HG02798 (cell line): ENCODE measurements at regions not wholly inside any gene's neighbourhood (a gene's known extent, or its start where the extent isn't known, plus 50 kb on each side); places are given as distances from the start of the nearest gene placed in this dataset.

Source experiments
- ATAC-seq: cut with Tn5 transposase; IDR thresholded peaks from one replicate; pipeline ENCODE4 v1.9.1; 2021; ENCODE audit warnings: mild to moderate bottlenecking; ENCODE audit not compliant: unreplicated experiment, poor library complexity

DNA sequence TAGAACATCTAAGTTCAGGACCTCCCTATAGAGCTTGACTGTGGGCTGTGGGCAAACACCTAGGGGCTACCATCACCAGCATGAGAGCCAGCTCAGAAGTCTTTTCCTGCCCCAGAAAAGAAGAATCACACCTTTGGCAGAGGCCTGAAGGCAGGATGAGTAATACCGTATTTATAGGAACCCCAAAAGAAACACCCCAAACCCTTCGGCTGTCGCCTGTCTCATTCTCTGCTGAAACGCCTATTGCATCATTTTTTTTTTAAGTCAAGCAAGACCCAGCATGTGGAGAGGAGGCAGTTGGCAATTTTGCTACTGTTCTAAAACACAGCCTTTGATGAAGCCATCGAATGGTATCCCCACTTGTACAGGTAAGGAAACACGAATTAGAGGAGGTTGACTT is 436.4 kb downstream of the TFAP2A start:
- ATAC-seq = no peak

DNA sequence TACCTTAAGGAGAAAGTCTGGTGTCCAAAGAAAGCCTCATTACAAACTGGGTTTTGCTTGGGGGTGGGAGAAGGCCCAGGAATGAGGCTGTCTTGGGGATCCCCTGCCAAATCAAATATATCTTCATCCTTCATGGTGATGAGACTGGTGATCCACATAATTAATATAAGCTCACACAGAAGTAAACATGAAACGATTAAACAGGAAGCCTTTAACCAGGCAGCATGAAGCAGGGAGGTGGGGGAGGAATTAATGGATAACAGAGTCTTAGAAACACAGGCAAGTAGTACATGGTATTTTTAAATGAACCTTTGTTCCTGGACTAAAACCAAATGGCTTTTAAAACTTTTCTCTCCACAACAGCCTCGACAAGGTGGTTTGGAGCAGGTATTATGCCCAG is 437.5 kb downstream of the TFAP2A start:
- ATAC-seq = no peak

DNA sequence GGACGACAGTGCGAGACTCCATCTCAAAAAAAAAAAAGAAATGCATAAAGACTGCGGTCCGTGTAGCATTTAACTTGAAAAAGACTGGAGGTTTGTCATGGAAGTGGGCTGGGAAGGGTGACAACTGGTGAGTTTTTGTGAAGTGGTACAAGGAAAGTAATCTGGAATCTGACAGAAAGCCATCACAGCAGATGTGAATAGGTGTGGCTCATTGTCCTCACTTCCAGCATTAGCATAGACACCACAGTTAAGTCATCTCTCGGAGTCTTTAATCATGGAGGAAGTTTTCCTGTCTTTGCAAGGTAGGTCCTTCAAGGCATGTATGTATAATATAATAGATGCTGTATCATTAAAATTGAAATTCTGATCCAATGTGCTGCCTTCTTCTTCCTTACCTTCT is 453.2 kb downstream of the TFAP2A start:
- ATAC-seq = no peak

DNA sequence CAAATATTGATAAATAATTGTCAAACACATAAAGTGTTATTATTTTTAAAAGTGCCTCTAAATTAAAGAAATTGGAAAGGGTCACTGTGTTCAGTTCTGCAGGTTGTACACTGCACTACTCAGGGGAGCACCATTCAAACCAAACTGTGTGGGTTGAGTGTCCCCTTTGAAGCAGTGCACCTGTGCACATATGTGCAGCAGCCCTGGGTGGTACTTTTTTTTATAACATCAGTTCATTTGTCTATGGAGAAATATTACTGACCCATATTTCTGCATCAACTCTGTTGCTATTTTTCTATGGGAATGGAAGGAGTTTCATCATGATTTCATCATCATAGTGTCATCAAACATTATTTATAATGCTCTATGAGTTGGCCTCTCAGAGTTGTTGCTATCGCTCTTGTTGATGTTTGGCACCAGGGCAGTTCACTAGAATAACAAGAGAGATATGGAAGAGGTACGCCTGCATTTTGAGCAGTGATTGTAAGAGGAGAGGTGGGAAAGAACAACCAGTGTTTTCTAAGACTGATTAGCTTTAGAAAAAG is 457.6 kb downstream of the TFAP2A start:
- ATAC-seq = no peak

DNA sequence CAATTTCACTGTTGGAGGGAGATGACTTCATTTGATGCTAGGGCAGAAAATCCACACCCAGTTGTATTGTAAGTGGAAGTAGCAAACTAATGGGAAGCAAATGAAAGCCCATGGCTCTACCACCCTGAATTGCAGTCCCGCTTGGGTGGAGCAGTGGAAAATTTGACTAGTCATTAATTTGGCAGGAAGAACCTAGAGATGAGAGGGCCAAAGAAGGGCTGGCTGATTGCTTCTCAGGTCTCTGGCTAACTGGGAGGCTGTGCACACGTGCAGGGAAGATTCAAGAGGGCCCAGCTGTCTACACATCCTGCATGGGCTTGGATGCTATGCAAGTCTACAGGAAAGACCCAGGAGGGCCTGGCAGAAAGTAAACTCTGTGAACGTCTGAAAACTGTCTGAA is 466.2 kb downstream of the TFAP2A start:
- ATAC-seq = no peak

DNA sequence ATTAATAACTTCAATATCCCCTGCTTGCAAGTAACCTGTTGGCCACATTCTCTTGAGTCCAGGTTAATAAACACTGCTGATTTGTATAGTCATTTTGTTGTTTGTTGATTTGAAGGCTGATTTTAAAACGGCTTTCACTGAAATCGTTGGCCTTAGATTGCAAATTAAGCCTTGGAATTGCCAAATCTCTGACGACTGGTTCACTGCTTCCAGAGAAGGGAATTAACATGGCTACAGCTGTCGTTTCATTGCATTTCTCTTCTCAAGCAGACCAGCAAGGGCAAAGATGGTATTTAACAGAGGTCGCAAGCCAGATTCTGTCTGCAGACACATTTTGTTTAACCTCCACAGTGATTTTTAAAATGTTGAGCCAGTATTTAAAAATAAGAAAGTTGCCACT is 470.9 kb downstream of the TFAP2A start:
- ATAC-seq = no peak

DNA sequence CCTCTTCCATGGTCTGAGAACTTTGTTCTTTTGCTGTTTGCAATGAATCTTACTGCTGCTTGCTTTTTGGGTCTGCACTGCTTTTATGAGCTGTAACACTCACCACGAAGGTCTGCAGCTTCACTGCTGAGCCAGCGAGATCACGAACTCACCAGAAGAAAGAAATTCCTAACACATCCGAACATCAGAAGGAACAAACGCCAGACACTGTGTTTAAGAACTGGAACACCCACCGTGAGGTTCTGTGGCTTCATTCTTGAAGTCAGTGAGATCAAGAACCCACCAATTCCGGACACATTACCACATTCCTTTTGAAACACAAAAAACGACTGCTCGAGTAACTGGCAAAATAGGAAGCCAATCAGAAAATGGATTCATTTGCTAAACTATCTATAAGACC is 471.8 kb downstream of the TFAP2A start:
- ATAC-seq = no peak

DNA sequence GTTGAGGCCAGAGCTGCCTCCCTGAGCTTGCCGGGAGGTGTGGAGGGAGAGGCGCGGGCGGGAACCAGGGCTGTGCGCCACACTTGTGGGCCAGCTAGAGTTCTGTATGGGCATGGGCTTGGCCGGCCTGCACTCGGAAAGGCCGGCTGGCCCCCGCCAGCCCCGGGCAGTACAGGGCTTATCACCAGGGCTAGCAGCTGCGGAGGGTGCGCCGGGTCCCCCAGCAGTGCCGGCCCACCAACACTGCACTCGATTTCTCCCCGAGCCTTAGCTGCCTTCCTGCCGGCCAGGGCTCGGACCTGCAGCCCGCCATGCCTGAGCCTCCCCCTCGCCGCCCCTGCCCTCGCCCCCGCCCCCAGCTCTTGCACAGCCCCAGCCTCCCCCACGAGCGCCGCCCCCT is 472.7 kb downstream of the TFAP2A start:
- ATAC-seq = no peak

DNA sequence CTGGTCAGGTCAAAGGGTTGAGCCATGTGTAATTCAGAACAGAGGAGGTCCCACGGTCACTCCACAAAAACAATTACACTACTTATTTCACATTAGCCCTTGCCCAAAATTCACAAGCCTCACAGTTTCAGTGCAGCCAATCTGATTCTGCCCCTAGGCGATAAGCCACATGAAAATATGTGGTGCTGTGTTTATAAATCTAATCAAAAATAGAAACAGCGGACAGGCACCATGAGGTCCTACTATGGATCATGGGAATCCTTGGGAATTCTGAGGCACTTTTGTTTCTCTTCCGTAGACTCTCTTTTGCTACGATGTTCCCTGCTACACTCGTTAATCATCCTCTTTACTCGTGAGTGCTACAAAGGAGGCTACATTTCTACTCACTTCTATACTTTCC is 476.1 kb downstream of the TFAP2A start:
- no peak for ATAC-seq

DNA sequence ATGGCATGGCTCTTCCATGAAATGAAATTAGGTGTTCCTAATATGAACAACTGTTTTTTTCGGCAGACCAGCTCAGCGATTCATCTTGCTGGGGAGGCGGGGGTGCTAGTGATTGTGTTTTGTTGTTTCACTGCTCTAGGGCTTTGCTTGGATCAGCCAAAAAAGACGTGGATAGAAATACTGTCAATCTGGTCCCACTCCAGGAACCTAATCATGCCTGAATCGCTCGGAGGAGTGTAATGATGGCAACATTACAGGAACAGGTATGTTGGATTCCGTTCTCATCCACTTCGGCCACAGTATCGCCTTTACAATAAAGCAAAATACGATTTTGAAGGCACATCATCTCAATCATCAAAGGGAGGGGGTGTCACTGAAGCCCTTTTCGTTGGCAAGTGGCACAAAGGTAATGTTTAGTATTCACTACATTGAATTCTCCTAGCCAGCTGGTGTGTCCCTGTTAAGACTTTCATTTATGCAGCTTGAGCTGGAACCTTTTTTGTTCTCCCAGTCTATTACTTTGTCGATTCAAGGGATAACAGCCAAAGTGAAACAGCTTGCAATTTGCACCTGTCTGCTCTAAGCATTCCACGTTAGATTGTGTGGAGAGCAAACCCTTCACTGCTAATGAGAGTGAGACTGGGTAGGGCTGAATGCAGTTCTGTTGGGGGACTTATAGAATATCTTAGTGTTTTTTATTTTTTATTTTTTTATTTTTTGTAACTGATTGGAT is 477.7 kb downstream of the TFAP2A start:
- no peak for ATAC-seq

DNA sequence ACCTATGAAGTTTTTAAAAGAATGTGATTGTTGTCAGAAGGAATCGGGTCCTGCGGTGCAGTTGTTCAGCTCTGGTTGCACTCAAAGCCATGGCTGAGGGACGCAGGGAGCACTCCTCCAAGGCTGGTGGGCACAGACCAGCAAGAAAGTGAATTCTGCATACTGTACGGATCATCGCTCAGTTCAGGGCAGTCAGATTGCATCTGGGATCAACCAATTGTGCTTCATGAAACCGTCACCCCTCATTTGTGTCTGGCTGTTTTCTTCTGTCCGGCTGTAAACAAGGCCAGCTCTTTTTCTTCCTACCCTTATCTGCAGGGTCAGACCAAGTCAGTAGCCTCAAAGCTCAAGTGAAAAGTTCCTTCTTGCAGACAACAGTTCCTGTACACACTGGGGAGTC is 478.3 kb downstream of the TFAP2A start:
- no peak for ATAC-seq

DNA sequence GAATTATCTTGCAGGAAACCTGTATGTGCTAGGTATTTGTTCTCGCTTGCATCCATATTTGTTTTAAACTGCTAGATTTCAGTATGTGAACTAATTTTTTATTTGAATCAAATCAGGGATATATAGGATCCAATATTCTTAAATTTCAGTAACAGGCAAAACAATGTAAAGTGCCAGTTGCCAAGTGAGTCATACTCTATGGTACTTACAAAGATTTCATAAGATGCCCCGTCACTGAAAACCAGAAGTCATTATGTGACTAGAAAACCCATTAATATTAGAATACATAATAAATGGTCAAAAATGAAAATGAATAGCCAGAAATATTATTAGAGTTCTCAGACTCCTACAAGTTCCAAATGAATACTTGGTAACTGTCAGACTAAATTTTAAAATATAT is 481.2 kb downstream of the TFAP2A start:
- ATAC-seq = no peak

DNA sequence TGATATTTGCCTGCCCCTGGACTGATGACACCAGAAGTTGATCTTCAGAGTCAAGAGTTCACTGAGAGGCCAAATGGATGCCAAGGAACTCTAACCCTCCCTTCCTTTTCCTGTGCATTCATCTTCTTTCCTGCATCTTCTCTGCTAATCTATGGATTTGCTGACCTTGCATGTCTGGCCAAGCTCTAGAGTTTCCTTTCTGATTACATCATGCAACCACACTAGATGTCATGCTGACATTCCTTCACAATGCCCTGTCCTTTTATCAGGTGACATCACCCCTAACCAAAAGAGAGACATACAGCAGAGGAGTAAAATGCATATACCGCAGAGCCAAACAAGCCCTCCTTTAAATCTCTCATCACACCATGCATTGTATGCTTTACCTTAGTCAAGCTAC is 487.6 kb downstream of the TFAP2A start:
- no peak for ATAC-seq

DNA sequence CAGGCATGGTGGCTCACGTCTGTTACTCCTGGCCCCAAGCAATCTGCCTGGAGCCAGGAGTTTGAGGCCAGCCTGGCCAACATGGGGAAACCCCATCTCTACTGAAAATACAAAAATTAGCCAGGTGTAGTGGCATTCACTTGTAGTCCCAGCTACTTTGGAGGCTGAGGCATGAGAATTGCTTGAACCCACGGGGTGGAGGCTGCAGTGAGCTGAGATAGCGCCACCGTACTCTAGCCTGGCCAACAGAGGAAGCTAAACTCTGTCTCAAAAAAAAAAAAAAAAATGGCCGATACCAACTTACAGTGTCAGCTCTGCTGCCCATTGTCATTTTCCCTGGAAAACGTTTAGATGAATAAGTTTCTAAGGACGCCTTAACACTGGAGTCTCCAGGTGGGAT is 489.9 kb downstream of the TFAP2A start:
- ATAC-seq = no peak

DNA sequence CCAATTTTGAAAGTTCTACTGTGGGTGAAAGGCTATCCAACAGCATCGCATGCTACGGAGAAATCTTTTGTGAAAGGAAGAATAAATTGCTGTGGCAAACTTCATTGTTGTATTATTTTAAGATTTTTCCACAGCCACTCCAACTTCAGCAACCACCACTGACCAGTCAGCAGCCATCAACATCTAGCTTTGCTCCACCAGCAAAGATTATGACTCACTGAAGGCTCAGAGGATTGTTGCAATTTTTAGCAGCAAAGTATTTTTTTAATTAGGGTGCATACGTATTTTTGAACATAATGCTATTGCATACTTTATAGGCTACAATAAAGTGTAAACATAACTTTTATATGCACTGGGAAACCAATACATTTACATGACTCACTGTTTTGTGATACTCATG is 493.5 kb downstream of the TFAP2A start:
- no peak for ATAC-seq

DNA sequence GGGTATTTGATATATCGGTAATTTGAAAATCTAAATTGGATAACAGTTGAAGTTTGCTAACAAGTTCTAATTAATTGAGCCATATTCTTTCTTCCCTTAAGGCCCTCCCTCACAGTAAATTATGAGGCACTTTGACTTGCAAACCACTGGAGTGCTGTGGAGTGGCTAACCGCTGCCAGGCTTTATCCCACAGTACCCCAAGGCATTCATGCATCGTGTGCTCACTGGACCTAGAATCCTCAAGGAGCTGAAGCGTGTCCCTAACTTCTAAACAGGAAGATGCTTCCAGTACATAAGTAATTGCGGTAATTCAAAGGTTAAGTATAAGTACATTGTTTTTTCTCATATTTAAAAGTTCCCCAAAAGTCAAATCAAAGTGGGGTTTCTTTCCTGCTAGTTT is 499.9 kb downstream of the TFAP2A start:
- ATAC-seq = no peak

DNA sequence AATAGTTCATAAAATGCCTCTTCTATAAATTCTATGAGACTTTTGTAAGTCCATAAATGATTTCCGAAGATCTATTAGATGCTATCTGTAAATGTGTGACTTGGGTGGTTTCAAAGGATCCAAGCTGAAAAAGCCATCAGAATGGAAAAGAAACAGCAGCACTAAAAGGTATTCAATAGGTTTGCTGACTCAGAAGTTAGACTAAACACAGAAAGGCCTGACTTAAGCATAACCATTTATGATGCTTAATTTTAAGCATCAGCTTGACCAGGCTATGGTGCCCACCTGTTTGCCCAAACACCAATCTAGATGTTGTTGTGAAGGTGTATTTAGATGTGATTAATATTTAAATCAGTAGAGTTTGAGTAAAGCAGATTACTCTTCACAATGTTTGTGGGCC is 513.5 kb downstream of the TFAP2A start:
- ATAC-seq = no peak

DNA sequence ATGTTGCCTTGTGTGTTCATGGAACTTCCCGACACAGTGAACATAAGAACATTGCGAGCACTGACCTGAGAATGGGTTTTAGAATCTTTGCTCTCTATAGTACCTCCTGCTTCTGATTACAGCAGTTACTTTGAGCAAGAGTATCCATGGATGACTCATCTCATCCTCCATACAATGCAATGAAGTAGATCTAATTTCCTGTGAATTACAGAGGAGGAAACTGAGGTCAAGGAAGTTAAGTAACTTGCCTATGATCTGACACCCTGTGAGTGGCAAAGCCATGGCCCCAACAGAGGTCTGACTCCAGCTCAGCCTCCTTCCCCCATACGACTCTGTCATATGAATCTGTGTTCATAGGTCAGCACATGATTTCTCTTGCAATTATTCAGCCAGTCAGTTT is 518.1 kb downstream of the TFAP2A start:
- no peak for ATAC-seq

DNA sequence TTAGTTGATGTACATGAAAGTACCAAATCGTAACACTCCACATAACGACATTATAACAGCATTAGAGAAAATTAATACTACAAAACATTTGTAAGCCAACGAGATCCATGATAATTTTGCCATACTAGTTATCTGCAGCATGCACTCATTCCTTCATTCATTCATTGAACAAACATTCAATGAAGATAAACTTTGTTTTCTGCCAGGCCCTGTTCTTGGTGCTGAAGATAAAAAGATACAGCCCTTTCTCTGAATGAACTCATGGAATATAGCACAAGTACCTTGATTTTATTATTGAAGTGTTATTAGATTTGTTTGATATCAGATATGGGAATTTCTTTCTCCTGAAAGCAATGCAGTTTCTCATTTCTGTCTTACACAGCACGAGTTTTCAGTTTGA is 524.0 kb downstream of the TFAP2A start:
- no peak for ATAC-seq

DNA sequence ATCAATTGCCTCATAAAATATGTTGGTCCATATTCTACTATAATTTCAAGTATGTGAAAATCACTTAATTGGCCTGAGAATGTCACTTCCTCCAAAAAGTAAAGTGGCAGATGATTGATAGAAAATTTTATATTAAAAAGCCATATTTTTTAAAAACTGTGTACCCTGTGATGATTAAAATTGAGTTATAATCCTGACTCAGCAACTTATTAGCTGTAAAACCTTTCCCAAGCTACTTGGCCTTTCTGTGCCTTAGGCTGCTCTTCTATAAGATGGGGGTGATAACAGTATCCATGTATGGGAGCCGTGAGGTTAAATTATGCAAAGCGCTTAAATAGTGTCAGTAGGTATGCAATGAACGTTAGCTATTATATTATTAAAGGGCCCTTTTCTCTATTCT is 524.4 kb downstream of the TFAP2A start:
- ATAC-seq = no peak

DNA sequence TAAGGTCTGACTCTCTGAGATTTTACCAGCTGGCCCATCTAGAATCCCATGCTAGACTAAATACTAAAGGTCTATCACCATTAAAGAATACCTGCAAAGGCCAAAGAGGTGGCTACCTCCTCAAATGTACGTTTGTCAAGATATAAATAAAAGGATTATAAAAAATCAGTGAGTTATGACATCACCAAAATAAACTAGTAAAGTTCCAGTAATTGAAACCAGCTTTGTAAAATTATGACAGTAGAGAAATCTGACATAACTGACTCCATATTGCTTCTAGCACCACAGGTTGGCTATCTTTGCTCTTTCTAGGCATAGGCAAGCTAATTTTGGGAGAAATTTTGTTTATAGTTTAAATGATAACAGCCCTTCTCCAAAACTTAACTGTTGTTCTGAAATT is 536.3 kb downstream of the TFAP2A start:
- no peak for ATAC-seq

DNA sequence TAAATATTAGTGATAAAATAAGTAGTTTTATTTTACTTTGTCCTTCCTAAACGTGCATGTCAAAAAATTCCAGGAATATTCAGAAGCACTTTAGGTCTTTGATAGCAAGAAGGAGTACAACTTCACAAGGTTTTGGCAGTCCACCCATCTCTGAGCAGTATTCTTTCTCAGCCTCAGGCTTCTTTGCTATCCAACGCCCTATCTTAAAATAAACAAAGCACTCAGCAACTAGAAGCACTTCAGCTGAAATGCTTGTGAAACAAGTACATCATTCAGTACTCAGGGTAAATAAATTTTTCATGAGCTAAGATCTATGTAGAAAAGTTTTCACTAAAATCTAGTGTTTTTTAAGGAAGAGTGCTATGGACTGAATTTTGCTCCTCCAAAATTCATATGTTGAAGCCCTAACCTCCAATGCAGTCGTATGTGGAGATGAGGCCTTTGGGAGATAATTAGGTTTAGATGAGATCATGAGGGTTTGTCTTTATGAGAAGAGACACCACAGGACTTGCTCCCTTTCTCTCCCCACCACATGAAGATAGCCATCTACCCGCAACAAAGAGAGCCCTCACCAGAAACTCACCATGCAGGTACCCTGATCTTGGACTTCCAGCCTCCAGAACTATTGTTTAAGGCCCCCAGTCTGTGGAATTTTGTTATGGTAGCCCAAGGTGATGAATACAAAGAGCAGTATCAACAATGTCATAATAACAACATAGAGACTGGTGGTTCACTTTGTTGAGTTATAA is 539.1 kb downstream of the TFAP2A start:
- ATAC-seq = no peak
